GM23338 (cell line): ENCODE measurements at regions not wholly inside any gene's neighbourhood (a gene's known extent, or its start where the extent isn't known, plus 50 kb on each side); places are given as distances from the start of the nearest gene placed in this dataset.

Experiments
- ATAC-seq: fragments of 200-7000 bp; cut with Tn5 transposase; 3 replicates; pipeline ENCODE4 v1.9.1; 2020
- DNase-seq: peaks from one replicate; pipeline ENCODE4 v3.0.0-alpha.2; 2015; ENCODE audit warnings: low spot score
- H2AFZ ChIP-seq: fragments of 200-600 bp; sonication (generic); 2 replicates; pipeline ENCODE4 v1.8.0; 2016; ENCODE audit warnings: antibody characterized with exemption, mild to moderate bottlenecking, moderate library complexity
- H3F3A ChIP-seq: fragments of 200-600 bp; sonication (generic); replicated peaks from 2 replicates; pipeline ENCODE4 v1.8.0; 2017; ENCODE audit warnings: antibody characterized with exemption, mixed run types, low read depth
- H3K27ac ChIP-seq: fragments of 200-600 bp; sonication (generic); 2 replicates; pipeline ENCODE4 v1.6.1; 2016; ENCODE audit warnings: low read depth
- H3K27me3 ChIP-seq: fragments of 200-600 bp; sonication (generic); 2 replicates; pipeline ENCODE4 v1.8.0; 2016; ENCODE audit warnings: mild to moderate bottlenecking, mixed run types, moderate library complexity; ENCODE audit not compliant: insufficient read depth
- H3K36me3 ChIP-seq: fragments of 200-600 bp; sonication (generic); 2 replicates; pipeline ENCODE4 v1.8.0; 2016; ENCODE audit warnings: mild to moderate bottlenecking; ENCODE audit not compliant: insufficient read depth
- H3K4me1 ChIP-seq: fragments of 200-600 bp; sonication (generic); 2 replicates; pipeline ENCODE4 v1.8.0; 2016; ENCODE audit warnings: mild to moderate bottlenecking, moderate library complexity; ENCODE audit not compliant: insufficient read depth
- H3K4me2 ChIP-seq: fragments of 200-600 bp; sonication (generic); 2 replicates; pipeline ENCODE4 v1.7.1; 2017; ENCODE audit warnings: mixed run types
- H3K4me3 ChIP-seq: fragments of 200-600 bp; sonication (generic); 2 replicates; pipeline ENCODE4 v1.6.1; 2016; ENCODE audit warnings: mixed run types
- H3K79me2 ChIP-seq: fragments of 200-600 bp; sonication (generic); replicated peaks from 2 replicates; pipeline ENCODE4 v1.8.0; 2017; ENCODE audit warnings: mild to moderate bottlenecking; ENCODE audit not compliant: insufficient read depth
- H3K9me2 ChIP-seq: fragments of 200-600 bp; sonication (generic); 2 replicates; pipeline ENCODE4 v1.8.0; 2017; ENCODE audit not compliant: insufficient read depth
- H4K20me1 ChIP-seq: fragments of 200-600 bp; sonication (generic); replicated peaks from 2 replicates; pipeline ENCODE4 v1.8.0; 2017; ENCODE audit warnings: mild to moderate bottlenecking; ENCODE audit not compliant: insufficient read depth
- H3K27ac Mint-ChIP-seq: 2 replicates; pipeline ENCODE4 v1.8.0; 2020; ENCODE audit warnings: inconsistent platforms, mild to moderate bottlenecking, moderate library complexity, mixed read lengths
- H3K27me3 Mint-ChIP-seq: 3 replicates; pipeline ENCODE4 v1.8.0; 2022; ENCODE audit warnings: low read depth, mild to moderate bottlenecking, moderate library complexity, mixed read lengths, inconsistent platforms; ENCODE audit not compliant: insufficient read depth, poor library complexity
- H3K36me3 Mint-ChIP-seq: 3 replicates; pipeline ENCODE4 v1.8.0; 2021; ENCODE audit warnings: low read depth, mild to moderate bottlenecking, inconsistent platforms, moderate library complexity, mixed read lengths
- H3K4me1 Mint-ChIP-seq: 3 replicates; pipeline ENCODE4 v1.8.0; 2020; ENCODE audit warnings: mild to moderate bottlenecking, inconsistent platforms, mixed read lengths
- H3K4me3 Mint-ChIP-seq: 3 replicates; pipeline ENCODE4 v1.8.0; 2021; ENCODE audit warnings: moderate library complexity, mild to moderate bottlenecking, inconsistent platforms, mixed read lengths
- H3K9me3 Mint-ChIP-seq: 3 replicates; pipeline ENCODE4 v1.8.0; 2020; ENCODE audit warnings: moderate library complexity, mild to moderate bottlenecking, inconsistent platforms, mixed read lengths
- EZH2phosphoT487 ChIP-seq: fragments of 200-600 bp; sonication (generic); IDR thresholded peaks from one replicate; pipeline ENCODE4 v1.8.1; 2018; ENCODE audit warnings: antibody characterized with exemption; ENCODE audit not compliant: unreplicated experiment
- NANOG ChIP-seq: IDR thresholded peaks from 2 replicates; pipeline ENCODE4 v1.6.1; 2016; ENCODE audit warnings: antibody characterized with exemption, borderline replicate concordance
- ZNF114 ChIP-seq: fragments of 250-450 bp; sonication (Bioruptor Pico); IDR thresholded peaks from 2 replicates; pipeline ENCODE4 v1.5.0; 2020; ENCODE audit warnings: mild to moderate bottlenecking, moderate library complexity
- ZNF331 ChIP-seq: fragments of 250-450 bp; sonication (Bioruptor Pico); IDR thresholded peaks from 2 replicates; pipeline ENCODE4 v1.5.0; 2020; ENCODE audit warnings: low read depth, mild to moderate bottlenecking, moderate library complexity
- ZNF462 ChIP-seq: fragments of 250-450 bp; sonication (Bioruptor Pico); IDR thresholded peaks from 2 replicates; pipeline ENCODE4 v1.5.0; 2020; ENCODE audit warnings: mild to moderate bottlenecking, moderate library complexity
- TF ChIP-seq, protein P1 (sequence below): IDR thresholded peaks from 2 replicates; pipeline ENCODE4 v1.6.1; 2016; ENCODE audit warnings: antibody characterized with exemption
- TF ChIP-seq, protein P2 (sequence below), 2 experiments: fragments of 200-600 bp in 1 of 2; sonication (generic) in 1 of 2; conservative IDR thresholded peaks; 2 replicates each; pipeline versions ENCODE4 v1.5.1 to v1.6.1; 2016 to 2017; ENCODE audit warnings: antibody characterized with exemption in 2 of 2, low read depth in 2 of 2, mild to moderate bottlenecking in 2 of 2, moderate library complexity in 1 of 2

GRCh38 chr22:19590696-19591095, 66.5 kb upstream of the CLDN5 start:
- H3K4me3 Mint-ChIP-seq, result no peak overlapping the region

More at GRCh38 chr22:19590696-19591095, 66.5 kb upstream of the CLDN5 start:
- no peaks in the 10 kb centered on the region; the same call in 2 of the 3 replicates for H3K4me1 Mint-ChIP-seq
- H3K27ac Mint-ChIP-seq, result no peak overlapping the region
- Histone ChIP-seq H3K79me2 (no peaks in the 10 kb centered on the region), H3F3A (no peaks in the 10 kb centered on the region), H4K20me1 (no peaks in the 10 kb centered on the region), H2AFZ (no peak overlapping the region), H3K27me3 (no peaks in the 10 kb centered on the region), H3K36me3 (no peaks in the 10 kb centered on the region), H3K4me1 (no peaks in the 10 kb centered on the region), H3K4me3 (no peak overlapping the region), H3K27ac (no peak overlapping the region), H3K9me2 (no peaks in the 10 kb centered on the region), H3K4me2 (no peak overlapping the region)
- no peaks in the 10 kb centered on the region for H3K36me3 Mint-ChIP-seq
- TF ChIP-seq, protein P1, sequence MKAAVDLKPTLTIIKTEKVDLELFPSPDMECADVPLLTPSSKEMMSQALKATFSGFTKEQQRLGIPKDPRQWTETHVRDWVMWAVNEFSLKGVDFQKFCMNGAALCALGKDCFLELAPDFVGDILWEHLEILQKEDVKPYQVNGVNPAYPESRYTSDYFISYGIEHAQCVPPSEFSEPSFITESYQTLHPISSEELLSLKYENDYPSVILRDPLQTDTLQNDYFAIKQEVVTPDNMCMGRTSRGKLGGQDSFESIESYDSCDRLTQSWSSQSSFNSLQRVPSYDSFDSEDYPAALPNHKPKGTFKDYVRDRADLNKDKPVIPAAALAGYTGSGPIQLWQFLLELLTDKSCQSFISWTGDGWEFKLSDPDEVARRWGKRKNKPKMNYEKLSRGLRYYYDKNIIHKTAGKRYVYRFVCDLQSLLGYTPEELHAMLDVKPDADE, result no peak
- TF ChIP-seq, protein P2, sequence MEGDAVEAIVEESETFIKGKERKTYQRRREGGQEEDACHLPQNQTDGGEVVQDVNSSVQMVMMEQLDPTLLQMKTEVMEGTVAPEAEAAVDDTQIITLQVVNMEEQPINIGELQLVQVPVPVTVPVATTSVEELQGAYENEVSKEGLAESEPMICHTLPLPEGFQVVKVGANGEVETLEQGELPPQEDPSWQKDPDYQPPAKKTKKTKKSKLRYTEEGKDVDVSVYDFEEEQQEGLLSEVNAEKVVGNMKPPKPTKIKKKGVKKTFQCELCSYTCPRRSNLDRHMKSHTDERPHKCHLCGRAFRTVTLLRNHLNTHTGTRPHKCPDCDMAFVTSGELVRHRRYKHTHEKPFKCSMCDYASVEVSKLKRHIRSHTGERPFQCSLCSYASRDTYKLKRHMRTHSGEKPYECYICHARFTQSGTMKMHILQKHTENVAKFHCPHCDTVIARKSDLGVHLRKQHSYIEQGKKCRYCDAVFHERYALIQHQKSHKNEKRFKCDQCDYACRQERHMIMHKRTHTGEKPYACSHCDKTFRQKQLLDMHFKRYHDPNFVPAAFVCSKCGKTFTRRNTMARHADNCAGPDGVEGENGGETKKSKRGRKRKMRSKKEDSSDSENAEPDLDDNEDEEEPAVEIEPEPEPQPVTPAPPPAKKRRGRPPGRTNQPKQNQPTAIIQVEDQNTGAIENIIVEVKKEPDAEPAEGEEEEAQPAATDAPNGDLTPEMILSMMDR (conservative IDR thresholded peaks at IDR 0.05; ENCODE audit: low read depth in 2 of 2), result no peak
- no peak for TF ChIP-seq EZH2phosphoT487
- TF ChIP-seq NANOG, result no peak
- TF ChIP-seq ZNF114 (CRISPR knock-in tag), result no peak
- no peak for TF ChIP-seq ZNF462
- TF ChIP-seq ZNF331 (CRISPR knock-in tag), result no peak
- peaks cover 2% of the 10 kb centered on the region for H3K27me3 Mint-ChIP-seq
- H3K9me3 Mint-ChIP-seq, result no peaks in the 10 kb centered on the region
- DNase-seq, result no peak
- ATAC-seq, result no peak
